ENCODE measurements at regions not wholly inside any gene's neighbourhood (a gene's known extent, or its start where the extent isn't known, plus 50 kb on each side); places are given as distances from the start of the nearest gene placed in this dataset.
"Not testable (repeated sequence)": the region's sequence is repeated elsewhere in the genome, so short reads cannot be mapped to it uniquely, and the experiment has no call there.

GRCh38 chr7:135872861-135873260 lies 104.3 kb downstream of the MTPN start:
- not testable (repeated sequence) for H3K4me3 ChIP-seq (ENCODE audit: low read length); H3K36me3 ChIP-seq (ENCODE audit: control insufficient read depth, low read length); H3K79me2 ChIP-seq (ENCODE audit: control insufficient read depth, low read length); H4K20me1 ChIP-seq (ENCODE audit: control insufficient read depth, insufficient read depth, low read depth, low read length); H3F3A ChIP-seq (ENCODE audit: control insufficient read depth, insufficient read depth); H3K9me2 ChIP-seq (replicated peaks; ENCODE audit: control insufficient read depth, low read length); H3K4me2 ChIP-seq (ENCODE audit: low read length); H3K9me3 ChIP-seq (ENCODE audit: control insufficient read depth, insufficient read depth, low read length); H3K4me1 ChIP-seq (ENCODE audit: control insufficient read depth, low read length); H3K27ac ChIP-seq (ENCODE audit: low read depth, low read length)
- peaks cover 17% of the 10 kb centered on the region for H3K27me3 ChIP-seq (ENCODE audit: control insufficient read depth, low read length)

GRCh38 chr7:135862586-135863340 lies 114.2 kb upstream of the FAM180A start:
- no peak overlapping the region for H3K4me2 ChIP-seq (ENCODE audit: low read length)
- no peaks in the 10 kb centered on the region for H3K36me3 ChIP-seq (ENCODE audit: control insufficient read depth, low read length)
- H3F3A ChIP-seq (ENCODE audit: control insufficient read depth, insufficient read depth), result no peaks in the 10 kb centered on the region
- H4K20me1 ChIP-seq (ENCODE audit: control insufficient read depth, insufficient read depth, low read depth, low read length), result no peaks in the 10 kb centered on the region
- no peaks in the 10 kb centered on the region for H3K9me2 ChIP-seq (replicated peaks; ENCODE audit: control insufficient read depth, low read length)
- no peak overlapping the region for H3K4me3 ChIP-seq (ENCODE audit: low read length)
- TF ChIP-seq CTCF (IDR thresholded peaks at IDR 0.05; ENCODE audit: low read depth, low read length, poor library complexity, severe bottlenecking), result no peak
- TF ChIP-seq EZH2phosphoT487 (IDR thresholded peaks at IDR 0.05; ENCODE audit: borderline replicate concordance, low read length), result no peak
- H3K27me3 ChIP-seq (ENCODE audit: control insufficient read depth, low read length), result 0 out of 2 replicates have a peak, but pooled peaks cover 3% of the 10 kb centered on the region
- no peaks in the 10 kb centered on the region for H3K4me1 ChIP-seq (ENCODE audit: control insufficient read depth, low read length)
- H3K27ac ChIP-seq (ENCODE audit: low read depth, low read length), result no peak overlapping the region
- H3K79me2 ChIP-seq (ENCODE audit: control insufficient read depth, low read length), result no peaks in the 10 kb centered on the region
- no peaks in the 10 kb centered on the region; the same call in 1 of the 2 replicates for H3K9me3 ChIP-seq (ENCODE audit: control insufficient read depth, insufficient read depth, low read length)

- H3K27ac ChIP-seq (ENCODE audit: low read depth, low read length), result no peak overlapping the region
- H3K4me2 ChIP-seq (ENCODE audit: low read length), result no peak overlapping the region
- H3K27me3 ChIP-seq (ENCODE audit: control insufficient read depth, low read length), result peaks cover 6% of the 10 kb centered on the region; the same call in 1 of the 2 replicates
- no peaks in the 10 kb centered on the region for H3K36me3 ChIP-seq (ENCODE audit: control insufficient read depth, low read length)
- H3K9me2 ChIP-seq (replicated peaks; ENCODE audit: control insufficient read depth, low read length), result no peaks in the 10 kb centered on the region
- no peaks in the 10 kb centered on the region for H3K4me1 ChIP-seq (ENCODE audit: control insufficient read depth, low read length)
- no peaks in the 10 kb centered on the region for H3F3A ChIP-seq (ENCODE audit: control insufficient read depth, insufficient read depth)
- H3K4me3 ChIP-seq (ENCODE audit: low read length), result no peak overlapping the region
- TF ChIP-seq CTCF (IDR thresholded peaks at IDR 0.05; ENCODE audit: low read depth, low read length, poor library complexity, severe bottlenecking), result no peak
- TF ChIP-seq EZH2phosphoT487 (IDR thresholded peaks at IDR 0.05; ENCODE audit: borderline replicate concordance, low read length), result no peak
- no peaks in the 10 kb centered on the region for H3K79me2 ChIP-seq (ENCODE audit: control insufficient read depth, low read length)
- H3K9me3 ChIP-seq (ENCODE audit: control insufficient read depth, insufficient read depth, low read length), result no peaks in the 10 kb centered on the region; the same call in 1 of the 2 replicates
- no peaks in the 10 kb centered on the region for H4K20me1 ChIP-seq (ENCODE audit: control insufficient read depth, insufficient read depth, low read depth, low read length)
These were observed 110.9 kb upstream of the FAM180A start for GRCh38 chr7:135859538-135859937.

GRCh38 chr7:135858851-135859250 lies 110.2 kb upstream of the FAM180A start:
- no peaks in the 10 kb centered on the region for H4K20me1 ChIP-seq (ENCODE audit: control insufficient read depth, insufficient read depth, low read depth, low read length)
- no peaks in the 10 kb centered on the region for H3F3A ChIP-seq (ENCODE audit: control insufficient read depth, insufficient read depth)
- H3K27ac ChIP-seq (ENCODE audit: low read depth, low read length), result no peak overlapping the region
- H3K4me1 ChIP-seq (ENCODE audit: control insufficient read depth, low read length), result no peaks in the 10 kb centered on the region
- H3K27me3 ChIP-seq (ENCODE audit: control insufficient read depth, low read length), result peaks cover 6% of the 10 kb centered on the region; the same call in 1 of the 2 replicates
- no peak overlapping the region for H3K4me2 ChIP-seq (ENCODE audit: low read length)
- no peak overlapping the region for H3K4me3 ChIP-seq (ENCODE audit: low read length)
- H3K79me2 ChIP-seq (ENCODE audit: control insufficient read depth, low read length), result no peaks in the 10 kb centered on the region
- H3K36me3 ChIP-seq (ENCODE audit: control insufficient read depth, low read length), result no peaks in the 10 kb centered on the region
- TF ChIP-seq EZH2phosphoT487 (IDR thresholded peaks at IDR 0.05; ENCODE audit: borderline replicate concordance, low read length) (no peak), CTCF (IDR thresholded peaks at IDR 0.05; ENCODE audit: low read depth, low read length, poor library complexity, severe bottlenecking) (no peak)
- H3K9me2 ChIP-seq (replicated peaks; ENCODE audit: control insufficient read depth, low read length), result no peaks in the 10 kb centered on the region
- H3K9me3 ChIP-seq (ENCODE audit: control insufficient read depth, insufficient read depth, low read length), result no peaks in the 10 kb centered on the region; the same call in 1 of the 2 replicates
